Upper lobe of right lung (tissue), 1 donor: ENCODE measurements at regions not wholly inside any gene's neighbourhood (a gene's known extent, or its start where the extent isn't known, plus 50 kb on each side); places are given as distances from the start of the nearest gene placed in this dataset.

Experiments used
- ATAC-seq: fragments of 200-7000 bp; cut with Tn5 transposase; one replicate; pipeline ENCODE4 v1.9.1; 2020; ENCODE audit warnings: mild to moderate bottlenecking, moderate library complexity
- DNase-seq: peaks from one replicate; pipeline ENCODE4 v3.0.0-alpha.2; 2020
- H3K27ac ChIP-seq: fragments of 200-600 bp; one replicate; pipeline ENCODE4 v1.8.0; 2022
- H3K27me3 ChIP-seq: fragments of 200-600 bp; one replicate; pipeline ENCODE4 v1.8.0; 2022; ENCODE audit warnings: mild to moderate bottlenecking
- H3K36me3 ChIP-seq: fragments of 200-600 bp; one replicate; pipeline ENCODE4 v1.8.0; 2022
- H3K4me1 ChIP-seq: fragments of 200-600 bp; one replicate; pipeline ENCODE4 v1.8.0; 2022
- H3K4me3 ChIP-seq: fragments of 200-600 bp; one replicate; pipeline ENCODE4 v1.8.0; 2022; ENCODE audit warnings: mild to moderate bottlenecking
- H3K9me3 ChIP-seq: fragments of 200-600 bp; one replicate; pipeline ENCODE4 v1.8.0; 2022
- intact Hi-C: fragments of 100-400 bp; cut with DNase I; formaldehyde crosslinking; loops from one replicate; pipeline ENCODE4 v1.11.0; 2022
- TF ChIP-seq, protein P1 (sequence below): fragments of 200-600 bp; IDR thresholded peaks from one replicate; pipeline ENCODE4 v1.8.0; 2022; ENCODE audit warnings: antibody characterized with exemption
- donor health status: DM: no; HTN: yes; CAD: no; lungs with severe emphysema.

GRCh38 chr14:87492561-87492960 lies 500.4 kb downstream of the GALC start:
- intact Hi-C loops: no loop called here
- Histone ChIP-seq H3K4me3 (no peak overlapping the region), H3K36me3 (no peaks in the 10 kb centered on the region), H3K4me1 (no peaks in the 10 kb centered on the region), H3K27me3 (no peaks in the 10 kb centered on the region), H3K27ac (no peak overlapping the region), H3K9me3 (no peaks in the 10 kb centered on the region)
- TF ChIP-seq, protein P1, sequence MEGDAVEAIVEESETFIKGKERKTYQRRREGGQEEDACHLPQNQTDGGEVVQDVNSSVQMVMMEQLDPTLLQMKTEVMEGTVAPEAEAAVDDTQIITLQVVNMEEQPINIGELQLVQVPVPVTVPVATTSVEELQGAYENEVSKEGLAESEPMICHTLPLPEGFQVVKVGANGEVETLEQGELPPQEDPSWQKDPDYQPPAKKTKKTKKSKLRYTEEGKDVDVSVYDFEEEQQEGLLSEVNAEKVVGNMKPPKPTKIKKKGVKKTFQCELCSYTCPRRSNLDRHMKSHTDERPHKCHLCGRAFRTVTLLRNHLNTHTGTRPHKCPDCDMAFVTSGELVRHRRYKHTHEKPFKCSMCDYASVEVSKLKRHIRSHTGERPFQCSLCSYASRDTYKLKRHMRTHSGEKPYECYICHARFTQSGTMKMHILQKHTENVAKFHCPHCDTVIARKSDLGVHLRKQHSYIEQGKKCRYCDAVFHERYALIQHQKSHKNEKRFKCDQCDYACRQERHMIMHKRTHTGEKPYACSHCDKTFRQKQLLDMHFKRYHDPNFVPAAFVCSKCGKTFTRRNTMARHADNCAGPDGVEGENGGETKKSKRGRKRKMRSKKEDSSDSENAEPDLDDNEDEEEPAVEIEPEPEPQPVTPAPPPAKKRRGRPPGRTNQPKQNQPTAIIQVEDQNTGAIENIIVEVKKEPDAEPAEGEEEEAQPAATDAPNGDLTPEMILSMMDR: no peak
- DNase-seq (no peak), ATAC-seq (no peak)

- TF ChIP-seq, protein P1: no peak
- no peak overlapping the region for H3K27ac ChIP-seq
- H3K9me3 ChIP-seq: no peaks in the 10 kb centered on the region
- DNase-seq (no peak), ATAC-seq (no peak)
- intact Hi-C loops: no loop called here
- no peaks in the 10 kb centered on the region for H3K4me1 ChIP-seq
- no peak overlapping the region for H3K4me3 ChIP-seq
- H3K36me3 ChIP-seq: no peaks in the 10 kb centered on the region
- no peaks in the 10 kb centered on the region for H3K27me3 ChIP-seq
Observed at GRCh38 chr14:87491816-87492215, 501.2 kb downstream of the GALC start.

DNA sequence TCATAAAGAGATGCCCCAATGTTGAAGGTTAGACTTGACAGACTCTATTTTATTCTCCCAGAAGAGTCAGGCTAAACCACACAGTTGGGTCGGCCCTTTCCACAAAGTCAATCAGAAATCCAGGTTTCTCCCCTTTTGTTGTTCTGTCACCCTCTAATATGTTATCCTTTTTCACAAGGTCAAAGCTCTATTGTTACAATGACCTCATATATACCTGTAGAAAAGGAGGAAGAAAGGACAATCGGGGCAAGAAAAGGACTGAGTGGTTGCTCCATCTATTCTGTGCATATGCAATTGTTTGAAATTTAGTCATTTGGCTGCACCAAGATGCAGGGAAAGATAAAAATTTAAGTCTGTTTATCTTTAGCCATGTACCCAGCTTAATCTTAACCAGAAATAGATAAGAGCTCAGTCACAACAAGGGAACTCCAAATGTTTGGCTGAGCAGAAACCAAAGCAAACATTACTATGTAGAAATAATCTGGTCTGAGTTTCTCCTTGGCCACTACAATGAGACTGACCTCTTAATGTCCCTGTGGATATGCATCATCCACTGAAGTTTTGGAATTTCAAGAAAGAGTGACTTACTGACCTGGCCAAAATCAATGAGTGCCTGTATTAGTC lies 503.7 kb downstream of the GALC start:
- Histone ChIP-seq H3K4me1 (no peaks in the 10 kb centered on the region), H3K27me3 (no peaks in the 10 kb centered on the region), H3K4me3 (no peak overlapping the region), H3K36me3 (no peaks in the 10 kb centered on the region), H3K27ac (no peak overlapping the region), H3K9me3 (no peaks in the 10 kb centered on the region)
- TF ChIP-seq, protein P1: no peak
- ATAC-seq (no peak), DNase-seq (no peak)
- intact Hi-C loops: no loop called here

DNA sequence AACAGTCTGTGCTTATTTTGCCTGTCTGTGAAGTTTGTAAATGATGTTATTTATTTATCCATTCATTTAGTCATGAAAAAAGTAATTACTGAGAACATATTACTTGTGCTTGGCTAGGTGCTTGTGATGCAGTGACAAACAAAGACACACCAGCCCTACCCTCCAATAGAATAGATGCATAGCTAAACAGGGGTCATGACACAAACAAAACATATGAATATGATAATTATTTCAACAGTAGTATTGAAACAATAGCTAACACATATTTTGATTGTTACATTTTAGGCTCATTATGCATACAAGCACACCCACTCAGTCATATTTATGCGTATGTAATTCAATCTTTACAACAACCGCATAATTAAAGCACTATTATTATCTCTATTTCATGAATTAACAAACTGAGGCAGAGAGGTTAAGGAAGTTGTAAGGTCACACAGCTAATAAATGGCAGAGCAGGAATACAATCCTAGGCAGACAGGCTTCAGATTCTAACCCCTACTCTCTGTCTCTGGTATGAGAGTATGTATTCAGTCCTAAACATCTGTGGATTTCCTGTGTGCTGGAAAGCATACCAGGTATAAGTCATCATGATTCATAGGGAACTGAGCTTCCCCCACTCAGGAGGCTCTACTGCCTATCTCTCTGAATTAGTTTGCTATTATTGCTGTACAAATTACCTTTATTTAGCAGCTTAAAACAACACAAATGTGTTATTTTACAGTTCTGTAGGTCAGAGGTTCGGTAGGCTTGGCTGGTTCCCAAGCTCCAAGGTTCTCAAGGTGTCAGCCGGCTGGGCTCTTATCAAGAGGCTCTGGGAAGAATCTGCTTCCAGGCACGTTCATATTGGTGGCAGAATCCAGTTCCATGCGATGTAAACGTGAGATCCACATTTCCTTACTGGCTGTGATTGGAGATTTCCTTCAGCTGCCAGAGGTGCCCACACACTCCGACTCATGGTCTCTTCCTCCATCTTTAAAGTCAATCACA lies 509.4 kb downstream of the GALC start:
- H3K36me3 ChIP-seq: no peaks in the 10 kb centered on the region
- no peaks in the 10 kb centered on the region for H3K9me3 ChIP-seq
- no peaks in the 10 kb centered on the region for H3K4me1 ChIP-seq
- no peak overlapping the region for H3K4me3 ChIP-seq
- no peak overlapping the region for H3K27ac ChIP-seq
- ATAC-seq: no peak
- TF ChIP-seq, protein P1: no peak
- H3K27me3 ChIP-seq: no peaks in the 10 kb centered on the region
- DNase-seq: no peak
- intact Hi-C loops: no loop called here

- intact Hi-C loops: no loop called here
- no peak for ATAC-seq
- Histone ChIP-seq H3K27me3 (no peaks in the 10 kb centered on the region), H3K4me1 (no peaks in the 10 kb centered on the region), H3K27ac (no peak overlapping the region), H3K4me3 (no peak overlapping the region), H3K9me3 (no peaks in the 10 kb centered on the region), H3K36me3 (no peaks in the 10 kb centered on the region)
- TF ChIP-seq, protein P1: no peak
- DNase-seq: no peak
Observed at GRCh38 chr14:87468531-87468930, 524.5 kb downstream of the GALC start.
